H1 (cell line): ENCODE measurements at regions not wholly inside any gene's neighbourhood (a gene's known extent, or its start where the extent isn't known, plus 50 kb on each side); places are given as distances from the start of the nearest gene placed in this dataset.

Source experiments
- CTCF ChIA-PET: fragments of 300-600 bp; sonication (Branson Sonifier 250); formaldehyde crosslinking; loops from one replicate; lab custom pipeline; 2021; ENCODE audit not compliant: partially characterized antibody; lab: Charles Lee
- POLR2A ChIA-PET: fragments of 300-600 bp; sonication (Branson Sonifier 250); formaldehyde crosslinking; loops from one replicate; lab custom pipeline; 2021; ENCODE audit warnings: inconsistent platforms; ENCODE audit not compliant: partially characterized antibody; lab: Charles Lee
- DNase-seq, 2 experiments: peaks; one replicate each; pipeline versions ENCODE4 v3.0.0 to v3.0.0-alpha.2; 2010 to 2022; ENCODE audit warnings: low spot score in 2 of 2, low read depth in 1 of 2, mixed read lengths in 1 of 2
- FAIRE-seq: peaks from 2 replicates; lab custom pipeline; 2011; peaks lifted over from hg19 to GRCh38; lab: Jason Lieb, UNC
- H2AFZ ChIP-seq: 2 replicates; pipeline ENCODE4 v1.8.1; 2012; ENCODE audit warnings: low read length, inconsistent platforms
- H2AK5ac ChIP-seq: 2 replicates; pipeline ENCODE4 v1.6.1; 2013; ENCODE audit warnings: low read depth, low read length
- H2BK120ac ChIP-seq: replicated peaks from 2 replicates; pipeline ENCODE3; 2013; ENCODE audit warnings: low read depth, low read length, inconsistent platforms
- H2BK12ac ChIP-seq: 2 replicates; pipeline ENCODE4 v1.6.1; 2013; ENCODE audit warnings: low read depth, low read length
- H2BK15ac ChIP-seq: 2 replicates; pipeline ENCODE4 v1.6.1; 2013; ENCODE audit warnings: low read length
- H2BK20ac ChIP-seq: 2 replicates; pipeline ENCODE4 v1.6.1; 2013; ENCODE audit warnings: low read length
- H2BK5ac ChIP-seq: 2 replicates; pipeline ENCODE4 v1.6.1; 2013; ENCODE audit warnings: low read depth, low read length
- H3K14ac ChIP-seq: 2 replicates; pipeline ENCODE4 v1.6.1; 2013; ENCODE audit warnings: inconsistent platforms; ENCODE audit not compliant: insufficient read length
- H3K18ac ChIP-seq: 2 replicates; pipeline ENCODE4 v1.6.1; 2013; ENCODE audit warnings: low read length; ENCODE audit errors: extremely low read depth
- H3K23ac ChIP-seq: 2 replicates; pipeline ENCODE4 v1.6.1; 2013; ENCODE audit warnings: inconsistent platforms; ENCODE audit not compliant: insufficient read length
- H3K23me2 ChIP-seq: 2 replicates; pipeline ENCODE4 v1.6.1; 2013; ENCODE audit warnings: low read depth, low read length
- H3K27ac ChIP-seq: 2 replicates; pipeline ENCODE4 v1.6.1; 2011; ENCODE audit warnings: low read depth, low read length, inconsistent platforms
- H3K27me3 ChIP-seq, 4 experiments: replicated peaks in 1 of 4; 1 replicate in 1 of 4; 2 replicates in 3 of 4; pipeline versions ENCODE4 v1.6.1 to v1.8.1; 2011 to 2013; ENCODE audit warnings: low read length in 3 of 4, mild to moderate bottlenecking in 3 of 4, inconsistent platforms in 2 of 4, mixed read lengths in 2 of 4, moderate library complexity in 1 of 4; ENCODE audit not compliant: control insufficient read depth in 3 of 4, insufficient read depth in 3 of 4; ENCODE audit errors: extremely low read depth in 1 of 4
- H3K36me3 ChIP-seq, 4 experiments: 2 replicates each; pipeline versions ENCODE4 v1.6.1 to v1.8.1; 2011 to 2013; ENCODE audit warnings: mild to moderate bottlenecking in 4 of 4, low read length in 3 of 4, moderate library complexity in 2 of 4, control low read depth in 1 of 4, inconsistent platforms in 1 of 4; ENCODE audit not compliant: insufficient read depth in 4 of 4, control insufficient read depth in 2 of 4
- H3K4ac ChIP-seq: replicated peaks from 2 replicates; pipeline ENCODE3; 2013; ENCODE audit warnings: low read length, low read depth, mixed read lengths, inconsistent platforms; ENCODE audit not compliant: insufficient read length
- H3K4me1 ChIP-seq, 4 experiments: replicated peaks in 1 of 4; 1 replicate in 1 of 4; 2 replicates in 3 of 4; pipeline versions ENCODE4 v1.6.1 to v1.8.1; 2011 to 2013; ENCODE audit warnings: low read length in 3 of 4, inconsistent platforms in 2 of 4, mixed read lengths in 1 of 4; ENCODE audit not compliant: insufficient read depth in 4 of 4, control insufficient read depth in 3 of 4
- H3K4me2 ChIP-seq, 2 experiments: 2 replicates each; pipeline versions ENCODE4 v1.6.1 to v1.8.1; 2011 to 2013; ENCODE audit warnings: low read depth in 2 of 2, low read length in 2 of 2, control low read depth in 1 of 2, inconsistent platforms in 1 of 2, mild to moderate bottlenecking in 1 of 2; ENCODE audit not compliant: insufficient read depth in 1 of 2
- H3K4me3 ChIP-seq, 4 experiments: fragments of 200-600, 300-600 bp in 1 of 4; sonication (generic), shearing (Covaris generic), sonication (Bioruptor Twin) in 1 of 4; 2 replicates each; pipeline versions ENCODE4 v1.5.1 to v1.8.1; 2011 to 2016; ENCODE audit warnings: low read length in 4 of 4, low read depth in 3 of 4, control low read depth in 2 of 4, inconsistent platforms in 2 of 4, mild to moderate bottlenecking in 2 of 4, mixed read lengths in 1 of 4, moderate library complexity in 1 of 4; ENCODE audit not compliant: insufficient read depth in 2 of 4; ENCODE audit errors: extremely low read depth in 1 of 4
- H3K56ac ChIP-seq: replicated peaks from 2 replicates; pipeline ENCODE3; 2013; ENCODE audit warnings: low read depth, mild to moderate bottlenecking, mixed read lengths, low read length, inconsistent platforms; ENCODE audit not compliant: insufficient read length
- H3K79me1 ChIP-seq: 2 replicates; pipeline ENCODE4 v1.6.1; 2013; ENCODE audit warnings: low read depth, low read length, control low read depth
- H3K79me2 ChIP-seq, 2 experiments: 2 replicates each; pipeline versions ENCODE4 v1.6.1 to v1.8.1; 2012 to 2013; ENCODE audit warnings: low read length in 2 of 2, mild to moderate bottlenecking in 2 of 2, inconsistent platforms in 1 of 2; ENCODE audit not compliant: insufficient read depth in 2 of 2, control insufficient read depth in 1 of 2
- H3K9ac ChIP-seq, 4 experiments: replicated peaks in 1 of 4; 1 replicate in 1 of 4; 2 replicates in 3 of 4; pipeline versions ENCODE4 v1.6.1 to v1.8.1; 2011 to 2013; ENCODE audit warnings: low read depth in 3 of 4, low read length in 3 of 4, control low read depth in 2 of 4, mild to moderate bottlenecking in 2 of 4, moderate library complexity in 2 of 4, inconsistent platforms in 1 of 4; ENCODE audit errors: extremely low read depth in 1 of 4
- H3K9me3 ChIP-seq, 2 experiments: 2 replicates each; pipeline versions ENCODE4 v1.6.1 to v1.8.1; 2012 to 2013; ENCODE audit warnings: mild to moderate bottlenecking in 2 of 2, moderate library complexity in 2 of 2, control low read depth in 1 of 2, inconsistent platforms in 1 of 2, low read depth in 1 of 2, low read length in 1 of 2, mixed read lengths in 1 of 2; ENCODE audit not compliant: insufficient read depth in 2 of 2
- H4K20me1 ChIP-seq, 2 experiments: replicated peaks in 1 of 2; 2 replicates each; pipeline versions ENCODE3 to v1.8.1; 2011 to 2013; ENCODE audit warnings: inconsistent platforms in 2 of 2, low read length in 2 of 2, mild to moderate bottlenecking in 1 of 2; ENCODE audit not compliant: insufficient read depth in 2 of 2, control insufficient read depth in 1 of 2
- H4K5ac ChIP-seq: 2 replicates; pipeline ENCODE4 v1.6.1; 2013; ENCODE audit warnings: low read length, low read depth, mixed read lengths, inconsistent platforms; ENCODE audit not compliant: insufficient read length
- H4K8ac ChIP-seq: 2 replicates; pipeline ENCODE4 v1.8.0; 2013; ENCODE audit warnings: mild to moderate bottlenecking, moderate library complexity, low read length, inconsistent platforms; ENCODE audit not compliant: insufficient read depth; ENCODE audit errors: extremely low read depth
- H4K91ac ChIP-seq: replicated peaks from 2 replicates; pipeline ENCODE3; 2013; ENCODE audit warnings: low read length, mixed read lengths, inconsistent platforms; ENCODE audit not compliant: insufficient read length
- BACH1 ChIP-seq: IDR thresholded peaks from 2 replicates; pipeline ENCODE4 v1.6.1; 2012; ENCODE audit warnings: low read length, improper control_type of control experiment
- CHD1 ChIP-seq: IDR thresholded peaks from 2 replicates; pipeline ENCODE4 v1.6.1; 2012; ENCODE audit warnings: low read depth, low read length, improper control_type of control experiment
- KDM4A ChIP-seq: IDR thresholded peaks from one replicate; pipeline ENCODE4 v1.7.1; 2012; ENCODE audit warnings: low read depth, mild to moderate bottlenecking, moderate library complexity, low read length, inconsistent platforms; ENCODE audit not compliant: severe bottlenecking
- RNF2 ChIP-seq: fragments of 200-900, 300-1000 bp; sonication (generic); IDR thresholded peaks from 2 replicates; pipeline ENCODE4 v1.7.1; 2016; ENCODE audit warnings: borderline replicate concordance, low read depth, mild to moderate bottlenecking, antibody characterized with exemption, low read length; ENCODE audit not compliant: poor library complexity, severe bottlenecking; ENCODE audit errors: missing control alignments
- SIN3A ChIP-seq, 2 experiments: IDR thresholded peaks in 1 of 2; conservative IDR thresholded peaks in 1 of 2; 2 replicates each; pipeline ENCODE4 v1.6.1; 2011 to 2012; ENCODE audit warnings: low read length in 2 of 2, improper control_type of control experiment in 1 of 2, low read depth in 1 of 2, mild to moderate bottlenecking in 1 of 2
- WGBS, 2 experiments: shearing (Covaris generic) in 1 of 2; methylation state at CpG; one replicate each; pipeline versions ENCODE4 v1.1.6 to v1.1.7; 2013 to 2015; ENCODE audit warnings: low lambda C conversion rate in 2 of 2, mixed read lengths in 2 of 2, inconsistent platforms in 1 of 2, low coverage in 1 of 2, missing lambda C conversion rate in 1 of 2; ENCODE audit not compliant: insufficient replicate concordance in 2 of 2, insufficient coverage in 1 of 2, insufficient read length in 1 of 2; ENCODE audit errors: extremely low coverage in 1 of 2, missing lambda C conversion rate in 1 of 2; 5-methylcytosine and 5-hydroxymethylcytosine counted together

DNA sequence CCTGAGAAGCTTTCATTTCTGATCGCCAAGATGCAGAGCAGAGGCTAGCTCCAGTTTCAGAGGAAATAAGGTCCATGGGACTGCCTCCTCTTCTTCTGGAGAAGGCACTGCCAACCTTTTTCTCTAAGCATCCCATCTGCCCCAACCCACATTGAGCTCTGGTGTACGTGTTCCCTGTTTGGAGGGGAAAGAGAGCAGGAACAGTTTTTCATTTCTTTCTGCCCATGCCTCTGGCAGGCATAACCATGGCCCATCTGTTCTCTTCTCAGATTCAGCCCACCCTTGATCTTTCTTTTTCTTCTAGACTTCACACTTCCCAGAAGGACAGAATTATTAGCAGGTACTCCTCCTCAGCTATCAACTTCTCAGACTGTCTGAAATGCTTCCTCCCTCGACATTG lies 1110.3 kb upstream of the KLHL29 start:
- no peak overlapping the region for H4K5ac ChIP-seq
- no peak overlapping the region for H3K14ac ChIP-seq
- H2AK5ac ChIP-seq = no peak overlapping the region
- no peak overlapping the region for H2BK120ac ChIP-seq
- no peaks in the 10 kb centered on the region for H3K36me3 ChIP-seq
- no peak overlapping the region for H3K27ac ChIP-seq
- ChIA-PET CTCF (interaction anchor here (0.6 kb wide), 1 partner anchor 8 kb away, joined by 3 read pairs; no protein-coding TSS in a partner anchor), POLR2A (no interaction called here)
- H2BK15ac ChIP-seq = no peak overlapping the region
- H3K18ac ChIP-seq = no peak overlapping the region
- H4K91ac ChIP-seq = no peak overlapping the region
- no peak overlapping the region for H2BK12ac ChIP-seq
- no peak overlapping the region for H2AFZ ChIP-seq
- WGBS, 2 experiments = 96% methylated on average over 3 of the region's 3 CpGs; no CpG with 5 or more reads in 1 of the 2 experiments
- H3K9ac ChIP-seq = no peak overlapping the region
- H3K4me2 ChIP-seq = no peak overlapping the region
- no peaks in the 10 kb centered on the region for H3K27me3 ChIP-seq
- no peak for TF ChIP-seq BACH1
- no peak for TF ChIP-seq CHD1
- no peak for TF ChIP-seq RNF2
- TF ChIP-seq KDM4A = no peak
- no peak for TF ChIP-seq SIN3A (conservative IDR thresholded peaks at IDR 0.05 in 1 of 2, IDR thresholded peaks at IDR 0.05 in 1 of 2; ENCODE audit: low read depth in 1 of 2, low read length in 2 of 2)
- FAIRE-seq = no peak
- H3K23me2 ChIP-seq = no peaks in the 10 kb centered on the region; the same call in 1 of the 2 replicates
- no peak overlapping the region for H2BK5ac ChIP-seq
- no peaks in the 10 kb centered on the region for H3K9me3 ChIP-seq
- no peaks in the 10 kb centered on the region for H4K20me1 ChIP-seq
- H3K4me3 ChIP-seq = no peak overlapping the region
- H3K79me2 ChIP-seq = no peaks in the 10 kb centered on the region
- no peaks in the 10 kb centered on the region for H3K4me1 ChIP-seq
- no peak overlapping the region for H4K8ac ChIP-seq
- no peaks in the 10 kb centered on the region for H3K79me1 ChIP-seq
- H3K56ac ChIP-seq = no peak overlapping the region
- no peak overlapping the region for H3K23ac ChIP-seq
- no peak overlapping the region for H2BK20ac ChIP-seq
- DNase-seq = no peak
- no peak overlapping the region for H3K4ac ChIP-seq
